K562 (cell line): ENCODE measurements at regions not wholly inside any gene's neighbourhood (a gene's known extent, or its start where the extent isn't known, plus 50 kb on each side); places are given as distances from the start of the nearest gene placed in this dataset.

ENCODE experiments used
- BACH1 ChIP-seq: fragments of 200-800 bp; sonication (Bioruptor generic); IDR thresholded peaks from 2 replicates; pipeline ENCODE4 v1.6.1; 2016; ENCODE audit warnings: missing genetic modification characterization, missing compliant biosample characterization
- CBX1 ChIP-seq: sonication (generic); IDR thresholded peaks from 2 replicates; pipeline ENCODE4 v1.6.1; 2016; ENCODE audit warnings: antibody characterized with exemption, low read depth, mild to moderate bottlenecking
- HMG20A ChIP-seq: fragments of 450-650 bp; formaldehyde crosslinking; conservative IDR thresholded peaks from 2 replicates; pipeline ENCODE4 v1.4.0; 2020; ENCODE audit warnings: mild to moderate bottlenecking, mixed read lengths
- ILK ChIP-seq: fragments of 450-650 bp; IDR thresholded peaks from 2 replicates; pipeline ENCODE4 v1.6.1; 2016; ENCODE audit warnings: missing genetic modification characterization, low read depth, mild to moderate bottlenecking, missing compliant biosample characterization, moderate library complexity, borderline replicate concordance
- REST ChIP-seq, 2 experiments: fragments of 450-650 bp; formaldehyde crosslinking in 1 of 2; IDR thresholded peaks; 2 replicates each; pipeline versions ENCODE4 v1.4.0 to v1.6.1; 2014 to 2020; ENCODE audit warnings: mild to moderate bottlenecking in 2 of 2, borderline replicate concordance in 1 of 2, low read depth in 1 of 2
- SMC3 ChIP-seq: conservative IDR thresholded peaks from 2 replicates; pipeline ENCODE4 v1.6.1; 2011; ENCODE audit warnings: low read depth, low read length, improper control_type of control experiment; ENCODE audit not compliant: insufficient read depth
- SREBF1 ChIP-seq: fragments of 150-350 bp; IDR thresholded peaks from 2 replicates; pipeline ENCODE4 v1.6.1; 2014; ENCODE audit warnings: antibody characterized with exemption, low read depth, low read length, borderline replicate concordance
- TAF1 ChIP-seq: IDR thresholded peaks from 2 replicates; pipeline ENCODE4 v1.6.1; 2011; ENCODE audit warnings: mild to moderate bottlenecking, low read length, moderate library complexity; ENCODE audit not compliant: insufficient read depth, control insufficient read depth, severe bottlenecking; ENCODE audit errors: extremely low read depth
- ZBTB49 ChIP-seq: sonication (generic); formaldehyde crosslinking; IDR thresholded peaks from 2 replicates; pipeline ENCODE4 v1.8.0; 2022; ENCODE audit warnings: missing genetic modification reagents, mild to moderate bottlenecking, borderline replicate concordance
- ZNF274 ChIP-seq: IDR thresholded peaks from 2 replicates; pipeline ENCODE4 v1.6.1; 2011; ENCODE audit warnings: low read depth, mild to moderate bottlenecking, low read length, moderate library complexity, borderline replicate concordance
- TF ChIP-seq, protein P1 (sequence below), 3 experiments: IDR thresholded peaks in 2 of 3; conservative IDR thresholded peaks in 1 of 3; 2 replicates each; pipeline ENCODE4 v1.5.1; 2011 to 2012; ENCODE audit warnings: low read length in 3 of 3, mild to moderate bottlenecking in 3 of 3, control low read depth in 2 of 3, improper control_type of control experiment in 1 of 3, inconsistent platforms in 1 of 3, low read depth in 1 of 3, mixed read lengths in 1 of 3, moderate library complexity in 1 of 3; ENCODE audit not compliant: insufficient read depth in 2 of 3
- TF ChIP-seq, protein P2 (sequence below): fragments of 450-650 bp; IDR thresholded peaks from 2 replicates; pipeline ENCODE4 v1.6.1; 2016; ENCODE audit warnings: missing biosample characterization, missing genetic modification characterization

GRCh38 chr3:31288224-31288623, 244.5 kb upstream of the STT3B start:
- TF ChIP-seq, protein P1, sequence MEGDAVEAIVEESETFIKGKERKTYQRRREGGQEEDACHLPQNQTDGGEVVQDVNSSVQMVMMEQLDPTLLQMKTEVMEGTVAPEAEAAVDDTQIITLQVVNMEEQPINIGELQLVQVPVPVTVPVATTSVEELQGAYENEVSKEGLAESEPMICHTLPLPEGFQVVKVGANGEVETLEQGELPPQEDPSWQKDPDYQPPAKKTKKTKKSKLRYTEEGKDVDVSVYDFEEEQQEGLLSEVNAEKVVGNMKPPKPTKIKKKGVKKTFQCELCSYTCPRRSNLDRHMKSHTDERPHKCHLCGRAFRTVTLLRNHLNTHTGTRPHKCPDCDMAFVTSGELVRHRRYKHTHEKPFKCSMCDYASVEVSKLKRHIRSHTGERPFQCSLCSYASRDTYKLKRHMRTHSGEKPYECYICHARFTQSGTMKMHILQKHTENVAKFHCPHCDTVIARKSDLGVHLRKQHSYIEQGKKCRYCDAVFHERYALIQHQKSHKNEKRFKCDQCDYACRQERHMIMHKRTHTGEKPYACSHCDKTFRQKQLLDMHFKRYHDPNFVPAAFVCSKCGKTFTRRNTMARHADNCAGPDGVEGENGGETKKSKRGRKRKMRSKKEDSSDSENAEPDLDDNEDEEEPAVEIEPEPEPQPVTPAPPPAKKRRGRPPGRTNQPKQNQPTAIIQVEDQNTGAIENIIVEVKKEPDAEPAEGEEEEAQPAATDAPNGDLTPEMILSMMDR (IDR thresholded peaks at IDR 0.05 in 2 of 3, conservative IDR thresholded peaks at IDR 0.05 in 1 of 3; ENCODE audit: insufficient read depth in 2 of 3, low read depth in 1 of 3, low read length in 3 of 3), result no peak
- no peak for TF ChIP-seq HMG20A (CRISPR knock-in tag)
- no peak for TF ChIP-seq SREBF1
- TF ChIP-seq CBX1, result no peak
- no peak for TF ChIP-seq ZBTB49 (CRISPR knock-in tag)
- no peak for TF ChIP-seq ILK (tag)
- TF ChIP-seq, protein P2, sequence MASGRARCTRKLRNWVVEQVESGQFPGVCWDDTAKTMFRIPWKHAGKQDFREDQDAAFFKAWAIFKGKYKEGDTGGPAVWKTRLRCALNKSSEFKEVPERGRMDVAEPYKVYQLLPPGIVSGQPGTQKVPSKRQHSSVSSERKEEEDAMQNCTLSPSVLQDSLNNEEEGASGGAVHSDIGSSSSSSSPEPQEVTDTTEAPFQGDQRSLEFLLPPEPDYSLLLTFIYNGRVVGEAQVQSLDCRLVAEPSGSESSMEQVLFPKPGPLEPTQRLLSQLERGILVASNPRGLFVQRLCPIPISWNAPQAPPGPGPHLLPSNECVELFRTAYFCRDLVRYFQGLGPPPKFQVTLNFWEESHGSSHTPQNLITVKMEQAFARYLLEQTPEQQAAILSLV (tag), result no peak
- no peak for TF ChIP-seq SMC3
- TF ChIP-seq REST (IDR thresholded peaks at IDR 0.05; ENCODE audit: borderline replicate concordance), result no peak
- no peak for TF ChIP-seq REST (CRISPR knock-in tag; IDR thresholded peaks at IDR 0.05; ENCODE audit: low read depth)
- TF ChIP-seq TAF1, result no peak
- no peak for TF ChIP-seq BACH1 (tag)
- no peak for TF ChIP-seq ZNF274
